ENCODE measurements at regions not wholly inside any gene's neighbourhood (a gene's known extent, or its start where the extent isn't known, plus 50 kb on each side); places are given as distances from the start of the nearest gene placed in this dataset.

GRCh38 chr3:65230261-65231139 is 542.7 kb upstream of the ADAMTS9 start:
- no peak for DNase-seq
- no peaks in the 10 kb centered on the region for H3K27me3 ChIP-seq (ENCODE audit: insufficient read depth)
- H3F3A ChIP-seq (replicated peaks; ENCODE audit: insufficient read depth) = no peaks in the 10 kb centered on the region
- H3K4me1 ChIP-seq (ENCODE audit: control insufficient read depth in 1 of 2, insufficient read depth in 2 of 2, low read depth in 1 of 2, low read length in 1 of 2) = peaks cover 0 to 49% of the 10 kb centered on the region in 2 experiments; a peak in 2 of 4 replicates
- no peak for TF ChIP-seq FOXM1 (IDR thresholded peaks at IDR 0.05; ENCODE audit: low read depth)
- TF ChIP-seq CHD2 (IDR thresholded peaks at IDR 0.05; ENCODE audit: low read length, partially characterized antibody) = no peak
- TF ChIP-seq TEAD4 (IDR thresholded peaks at IDR 0.05; ENCODE audit: borderline replicate concordance, insufficient read depth) = no peak
- TF ChIP-seq, protein P1, sequence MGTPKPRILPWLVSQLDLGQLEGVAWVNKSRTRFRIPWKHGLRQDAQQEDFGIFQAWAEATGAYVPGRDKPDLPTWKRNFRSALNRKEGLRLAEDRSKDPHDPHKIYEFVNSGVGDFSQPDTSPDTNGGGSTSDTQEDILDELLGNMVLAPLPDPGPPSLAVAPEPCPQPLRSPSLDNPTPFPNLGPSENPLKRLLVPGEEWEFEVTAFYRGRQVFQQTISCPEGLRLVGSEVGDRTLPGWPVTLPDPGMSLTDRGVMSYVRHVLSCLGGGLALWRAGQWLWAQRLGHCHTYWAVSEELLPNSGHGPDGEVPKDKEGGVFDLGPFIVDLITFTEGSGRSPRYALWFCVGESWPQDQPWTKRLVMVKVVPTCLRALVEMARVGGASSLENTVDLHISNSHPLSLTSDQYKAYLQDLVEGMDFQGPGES (IDR thresholded peaks at IDR 0.05; ENCODE audit: low read depth, low read length) = no peak
- no peak for TF ChIP-seq RXRA (IDR thresholded peaks at IDR 0.05; ENCODE audit: borderline replicate concordance, low read depth)
- TF ChIP-seq, protein P2, sequence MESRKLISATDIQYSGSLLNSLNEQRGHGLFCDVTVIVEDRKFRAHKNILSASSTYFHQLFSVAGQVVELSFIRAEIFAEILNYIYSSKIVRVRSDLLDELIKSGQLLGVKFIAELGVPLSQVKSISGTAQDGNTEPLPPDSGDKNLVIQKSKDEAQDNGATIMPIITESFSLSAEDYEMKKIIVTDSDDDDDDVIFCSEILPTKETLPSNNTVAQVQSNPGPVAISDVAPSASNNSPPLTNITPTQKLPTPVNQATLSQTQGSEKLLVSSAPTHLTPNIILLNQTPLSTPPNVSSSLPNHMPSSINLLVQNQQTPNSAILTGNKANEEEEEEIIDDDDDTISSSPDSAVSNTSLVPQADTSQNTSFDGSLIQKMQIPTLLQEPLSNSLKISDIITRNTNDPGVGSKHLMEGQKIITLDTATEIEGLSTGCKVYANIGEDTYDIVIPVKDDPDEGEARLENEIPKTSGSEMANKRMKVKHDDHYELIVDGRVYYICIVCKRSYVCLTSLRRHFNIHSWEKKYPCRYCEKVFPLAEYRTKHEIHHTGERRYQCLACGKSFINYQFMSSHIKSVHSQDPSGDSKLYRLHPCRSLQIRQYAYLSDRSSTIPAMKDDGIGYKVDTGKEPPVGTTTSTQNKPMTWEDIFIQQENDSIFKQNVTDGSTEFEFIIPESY (IDR thresholded peaks at IDR 0.05; ENCODE audit: borderline replicate concordance, low read depth) = no peak
- no peak for TF ChIP-seq USF2 (IDR thresholded peaks at IDR 0.05; ENCODE audit: borderline replicate concordance, low read depth, low read length)
- no peak for TF ChIP-seq YY1 (IDR thresholded peaks at IDR 0.05; ENCODE audit: low read depth)
- TF ChIP-seq EZH2phosphoT487 (IDR thresholded peaks at IDR 0.05; ENCODE audit: borderline replicate concordance, low read depth) = no peak
- H3K27ac ChIP-seq (ENCODE audit: low read depth in 2 of 2, low read length in 1 of 2) = peak overlapping the region in 1 of 2 experiments; percentile 99; a peak in 3 of 4 replicates
- H3K79me2 ChIP-seq (ENCODE audit: insufficient read depth) = no peaks in the 10 kb centered on the region
- CTCF ChIA-PET = interaction anchor here (0.7 to 1.6 kb wide), 8 partner anchors 11 to 699 kb away, joined by 3 to 5 read pairs (median 3); no protein-coding TSS in a partner anchor
- POLR2A ChIA-PET = interaction anchor here (1.1 to 2.4 kb wide), 4 partner anchors 543 to 618 kb away, joined by 4 to 11 read pairs (median 6); partner anchors contain the start of gene ADAMTS9
- no peak overlapping the region for H3K4me3 ChIP-seq (ENCODE audit: low read depth in 2 of 2, low read length in 1 of 2)
- H3K9me3 ChIP-seq = no peaks in the 10 kb centered on the region
- no peaks in the 10 kb centered on the region for H3K9me2 ChIP-seq
- H4K20me1 ChIP-seq (ENCODE audit: insufficient read depth) = no peaks in the 10 kb centered on the region
- H3K4me2 ChIP-seq = no peak overlapping the region
- 83% methylated on average over 14 of the region's 14 CpGs for WGBS (ENCODE audit: low lambda C conversion rate)
- H3K36me3 ChIP-seq (replicated peaks in 1 of 2; ENCODE audit: control insufficient read depth in 1 of 2, insufficient read depth in 2 of 2, low read length in 1 of 2) = no peaks in the 10 kb centered on the region
- no peak overlapping the region for H3K9ac ChIP-seq
- H2AFZ ChIP-seq (ENCODE audit: low read depth) = 0 out of 2 replicates have a peak overlapping the region, but pooled peaks have one; percentile 11

- Histone ChIP-seq H3K27ac (ENCODE audit: low read depth in 2 of 2, low read length in 1 of 2) (peak overlapping the region in 1 of 2 experiments; percentile 72; a peak in 2 of 4 replicates), H3K36me3 (replicated peaks in 1 of 2; ENCODE audit: control insufficient read depth in 1 of 2, insufficient read depth in 2 of 2, low read length in 1 of 2) (no peaks in the 10 kb centered on the region), H3K4me3 (ENCODE audit: low read depth in 2 of 2, low read length in 1 of 2) (no peak overlapping the region), H3K9me2 (no peaks in the 10 kb centered on the region), H3K4me2 (no peak overlapping the region), H2AFZ (ENCODE audit: low read depth) (no peak overlapping the region), H3K79me2 (ENCODE audit: insufficient read depth) (no peaks in the 10 kb centered on the region), H3K9ac (no peak overlapping the region), H4K20me1 (ENCODE audit: insufficient read depth) (no peaks in the 10 kb centered on the region), H3K4me1 (ENCODE audit: control insufficient read depth in 1 of 2, insufficient read depth in 2 of 2, low read depth in 1 of 2, low read length in 1 of 2) (peaks cover 0 to 26% of the 10 kb centered on the region in 2 experiments; a peak in 2 of 4 replicates), H3F3A (replicated peaks; ENCODE audit: insufficient read depth) (no peaks in the 10 kb centered on the region), H3K27me3 (ENCODE audit: insufficient read depth) (no peaks in the 10 kb centered on the region), H3K9me3 (no peaks in the 10 kb centered on the region)
- ChIA-PET CTCF (no interaction called here), POLR2A (no interaction called here)
- no peak for TF ChIP-seq NRF1 (IDR thresholded peaks at IDR 0.05; ENCODE audit: low read depth, low read length)
- no peak for TF ChIP-seq RAD21 (IDR thresholded peaks at IDR 0.05; ENCODE audit: low read length)
- no peak for TF ChIP-seq RXRA (IDR thresholded peaks at IDR 0.05; ENCODE audit: borderline replicate concordance, low read depth)
- no peak for TF ChIP-seq ELF1 (IDR thresholded peaks at IDR 0.05)
- no peak for TF ChIP-seq CTCF (IDR thresholded peaks at IDR 0.05)
- TF ChIP-seq, protein P3, sequence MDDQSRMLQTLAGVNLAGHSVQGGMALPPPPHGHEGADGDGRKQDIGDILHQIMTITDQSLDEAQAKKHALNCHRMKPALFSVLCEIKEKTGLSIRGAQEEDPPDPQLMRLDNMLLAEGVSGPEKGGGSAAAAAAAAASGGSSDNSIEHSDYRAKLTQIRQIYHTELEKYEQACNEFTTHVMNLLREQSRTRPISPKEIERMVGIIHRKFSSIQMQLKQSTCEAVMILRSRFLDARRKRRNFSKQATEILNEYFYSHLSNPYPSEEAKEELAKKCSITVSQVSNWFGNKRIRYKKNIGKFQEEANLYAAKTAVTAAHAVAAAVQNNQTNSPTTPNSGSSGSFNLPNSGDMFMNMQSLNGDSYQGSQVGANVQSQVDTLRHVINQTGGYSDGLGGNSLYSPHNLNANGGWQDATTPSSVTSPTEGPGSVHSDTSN (IDR thresholded peaks at IDR 0.05) = no peak
- TF ChIP-seq FOSL2 (IDR thresholded peaks at IDR 0.05; ENCODE audit: borderline replicate concordance, low read depth) = no peak
- TF ChIP-seq SIN3A (IDR thresholded peaks at IDR 0.05; ENCODE audit: borderline replicate concordance, low read depth, low read length) = no peak
- no peak for TF ChIP-seq USF2 (IDR thresholded peaks at IDR 0.05; ENCODE audit: borderline replicate concordance, low read depth, low read length)
- DNase-seq = no peak
- 21% methylated on average over 1 of the region's 1 CpG for WGBS (ENCODE audit: low lambda C conversion rate)
Measured at GRCh38 chr3:65226287-65226686, 538.5 kb upstream of the ADAMTS9 start.
